Stimulated activated CD8-positive, alpha-beta memory T cell treated with anti-CD3 and anti-CD28 coated beads, Interleukin-4, amount 100 ng/mL, for 1 hour (primary cell): ENCODE measurements at regions not wholly inside any gene's neighbourhood (a gene's known extent, or its start where the extent isn't known, plus 50 kb on each side); places are given as distances from the start of the nearest gene placed in this dataset.
"Not testable (repeated sequence)": the region's sequence is repeated elsewhere in the genome, so short reads cannot be mapped to it uniquely, and the experiment has no call there.

ENCODE experiments used
- DNase-seq, 2 donors: peaks; one replicate each; pipeline ENCODE4 v3.0.0-alpha.2; 2020; ENCODE audit warnings: low read depth in 2 of 2, low spot score in 1 of 2

DNA sequence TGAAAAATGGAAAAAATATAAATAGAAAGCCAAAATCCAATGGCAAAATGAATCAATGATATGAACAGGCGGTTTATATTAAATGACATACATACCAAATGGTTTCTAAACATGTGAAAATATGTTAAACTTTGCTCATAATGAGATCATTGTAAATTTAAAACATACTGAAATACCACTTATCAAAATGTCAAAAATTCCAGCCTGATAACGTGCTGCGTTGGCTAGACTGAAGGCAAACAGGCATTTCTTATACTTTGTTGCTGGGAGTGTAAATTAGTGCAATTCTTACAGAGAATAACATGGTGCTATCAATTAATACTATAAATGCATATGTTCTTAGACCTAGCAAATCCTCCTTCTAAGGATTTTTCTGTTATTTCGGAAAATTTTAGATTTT lies 225.8 kb upstream of the FAM3C start:
- no peak for DNase-seq

DNA sequence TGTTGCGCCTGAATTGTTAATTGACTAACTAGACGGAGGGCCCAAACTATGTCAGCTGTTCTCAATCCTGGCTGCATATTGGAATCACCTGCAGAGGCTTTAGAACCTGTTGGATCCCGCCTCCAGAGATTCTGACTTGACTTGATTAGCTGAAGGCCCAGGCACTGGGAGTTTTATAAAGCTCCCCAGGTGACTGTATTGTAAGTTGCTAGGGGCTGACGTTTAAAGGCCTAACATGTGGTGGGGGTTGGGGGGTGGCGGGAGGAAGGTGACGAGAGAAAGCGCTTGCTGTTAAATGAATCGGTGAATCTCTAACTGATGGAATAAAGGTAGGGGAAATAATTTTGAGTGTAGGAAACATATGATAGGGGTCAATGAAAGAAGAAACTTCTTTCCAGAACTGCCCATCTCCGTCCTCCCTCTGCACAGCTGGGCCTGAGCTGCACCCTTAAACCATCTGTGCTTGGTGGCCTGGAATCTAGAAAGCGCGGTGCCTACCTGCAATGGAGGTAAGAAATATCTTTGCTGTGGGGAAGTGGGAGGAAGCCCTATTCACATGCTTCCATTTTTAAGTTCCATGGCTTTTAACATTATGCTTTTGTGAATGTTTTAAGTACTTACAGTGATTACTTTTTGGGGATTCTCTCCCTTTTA lies 225.0 kb upstream of the FAM3C start:
- no peak for DNase-seq

- DNase-seq, result no peak
Measured at GRCh38 chr7:121620206-121620605, 224.1 kb upstream of the FAM3C start.

GRCh38 chr7:121618182-121618581 lies 222.1 kb upstream of the FAM3C start:
- DNase-seq, result no peak

DNA sequence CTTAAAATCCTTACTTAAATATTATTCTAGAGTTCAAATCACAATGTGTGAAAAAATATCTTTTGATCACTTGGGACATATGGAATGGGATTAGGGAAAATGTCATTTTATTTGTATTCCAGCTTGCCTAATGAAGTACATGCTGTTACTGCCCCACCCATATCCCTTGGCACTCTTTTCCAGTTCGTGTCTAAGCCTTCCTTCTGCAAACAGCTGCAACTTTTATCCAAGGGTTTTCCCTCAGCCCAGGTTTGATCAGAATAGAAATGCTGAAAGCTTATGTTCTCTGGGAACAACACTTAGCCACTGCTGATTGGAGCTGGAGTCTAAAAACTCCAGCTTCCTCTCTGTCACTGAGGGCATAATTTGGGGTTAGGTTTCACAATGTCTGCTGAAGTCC lies 214.1 kb upstream of the FAM3C start:
- no peak for DNase-seq

- DNase-seq, result no peak
Measured at GRCh38 chr7:121609208-121609607, 213.1 kb upstream of the FAM3C start.

GRCh38 chr7:121608785-121609184 lies 212.7 kb upstream of the FAM3C start:
- DNase-seq, result no peak

DNA sequence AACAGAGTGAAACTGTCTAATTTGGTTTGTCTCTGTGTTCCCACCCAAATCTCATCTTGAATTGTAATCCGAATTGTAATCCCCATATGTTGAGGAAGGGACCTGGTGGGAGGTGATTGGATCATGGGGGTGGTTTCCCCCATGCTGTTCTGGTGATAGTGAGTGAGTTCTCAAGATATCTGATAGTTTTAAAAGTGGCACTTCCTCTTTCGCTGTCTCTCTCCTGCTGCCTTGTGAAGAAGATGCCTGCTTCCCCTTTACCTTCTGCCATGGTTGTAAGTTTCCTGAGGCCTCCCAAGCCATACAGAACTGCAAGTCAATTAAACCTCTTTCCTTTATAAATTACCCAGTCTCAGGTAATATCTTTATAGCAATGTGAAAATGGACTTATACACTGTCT lies 212.1 kb upstream of the FAM3C start:
- DNase-seq, result not testable (repeated sequence)

GRCh38 chr7:121605317-121605680 lies 209.2 kb upstream of the FAM3C start:
- DNase-seq, result no peak

DNA sequence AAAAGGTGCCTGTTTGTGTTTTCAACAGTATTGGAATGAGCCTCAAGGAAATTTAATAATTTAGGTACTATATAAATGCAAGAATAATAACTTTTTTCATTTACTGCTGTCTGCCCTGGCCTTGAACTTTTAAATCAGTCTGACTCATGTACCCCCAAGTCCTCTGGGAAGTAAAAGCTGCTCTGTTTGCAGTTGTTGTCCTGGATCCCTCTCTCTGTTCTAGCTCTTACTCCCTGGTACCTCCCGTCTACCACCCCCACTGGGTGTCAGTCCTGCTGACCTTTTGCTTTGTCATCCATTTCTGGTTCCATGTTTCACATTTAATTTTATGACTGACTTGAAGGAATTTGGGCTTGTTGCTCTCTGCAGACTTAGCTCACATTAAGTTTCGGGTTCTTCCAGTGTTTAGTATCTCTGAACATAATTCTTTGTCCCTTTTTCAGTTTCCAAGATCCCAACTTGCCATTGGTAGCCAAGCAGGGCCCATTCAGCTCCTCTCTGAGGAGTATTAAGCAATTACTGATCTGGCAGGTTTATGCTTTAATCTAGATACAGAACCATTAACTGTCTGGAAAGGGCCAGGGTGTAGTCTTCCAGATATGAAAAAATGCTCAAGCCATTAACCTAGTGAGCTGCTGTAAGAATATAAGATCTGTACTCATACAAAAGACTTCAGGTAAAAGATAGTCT lies 208.7 kb upstream of the FAM3C start:
- no peak for DNase-seq

DNA sequence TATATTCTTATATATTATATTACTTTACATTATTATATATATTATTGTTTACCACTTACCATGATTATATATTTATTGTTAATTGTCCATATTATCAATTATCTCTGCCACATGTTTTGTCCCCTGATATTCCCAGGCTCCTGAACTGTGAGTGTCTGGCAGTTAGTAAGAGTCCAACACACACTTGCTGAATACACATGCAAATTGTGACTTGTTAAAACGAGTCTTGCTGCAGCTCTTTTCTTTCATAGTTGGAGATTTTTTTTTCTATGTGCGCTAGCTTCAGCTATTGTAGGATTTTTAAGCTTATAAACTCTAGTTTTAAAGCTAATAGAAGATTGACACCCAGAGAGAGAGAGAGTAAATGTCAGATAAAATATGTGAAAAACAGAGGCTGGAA lies 207.8 kb upstream of the FAM3C start:
- no peak for DNase-seq

DNA sequence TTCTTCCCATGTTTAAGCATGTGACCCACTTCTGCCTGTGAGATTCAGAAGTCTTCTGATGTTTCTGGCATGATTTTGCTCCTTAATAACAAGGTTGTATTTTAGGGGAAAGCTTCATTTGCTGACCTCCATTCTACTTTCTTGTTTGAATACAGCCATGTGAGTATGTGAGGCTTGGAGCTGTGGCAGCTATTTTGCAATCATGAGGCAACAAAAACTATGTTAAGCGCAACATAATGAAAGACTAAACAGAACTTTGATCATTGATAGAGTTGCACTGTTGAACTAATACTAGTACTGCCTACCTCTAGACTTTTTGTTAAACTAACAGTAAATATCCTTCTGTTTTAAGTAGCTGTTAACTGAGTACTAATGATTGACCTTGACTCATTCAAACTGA lies 203.8 kb upstream of the FAM3C start:
- DNase-seq, result no peak

GRCh38 chr7:121595758-121596696 lies 199.9 kb upstream of the FAM3C start:
- no peak for DNase-seq

DNA sequence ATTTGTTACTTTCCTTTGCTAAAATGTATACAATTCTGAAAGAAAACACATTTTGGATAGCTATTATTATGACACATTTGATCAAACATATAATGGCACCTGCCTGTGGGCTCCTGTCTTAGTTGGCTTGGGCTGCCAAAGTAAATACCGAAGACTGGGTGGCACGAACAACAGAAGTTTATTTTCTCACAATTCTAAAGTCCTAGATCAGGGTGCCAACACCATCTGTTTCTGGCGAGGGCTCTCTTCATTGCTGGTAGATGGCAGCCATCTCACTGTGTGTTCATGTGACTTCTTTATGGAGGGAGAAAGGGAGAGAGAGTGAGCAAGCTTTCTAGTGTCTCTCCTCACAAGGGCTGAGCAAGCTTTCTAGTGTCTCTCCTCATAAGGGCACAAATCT lies 195.8 kb upstream of the FAM3C start:
- DNase-seq, result no peak

DNA sequence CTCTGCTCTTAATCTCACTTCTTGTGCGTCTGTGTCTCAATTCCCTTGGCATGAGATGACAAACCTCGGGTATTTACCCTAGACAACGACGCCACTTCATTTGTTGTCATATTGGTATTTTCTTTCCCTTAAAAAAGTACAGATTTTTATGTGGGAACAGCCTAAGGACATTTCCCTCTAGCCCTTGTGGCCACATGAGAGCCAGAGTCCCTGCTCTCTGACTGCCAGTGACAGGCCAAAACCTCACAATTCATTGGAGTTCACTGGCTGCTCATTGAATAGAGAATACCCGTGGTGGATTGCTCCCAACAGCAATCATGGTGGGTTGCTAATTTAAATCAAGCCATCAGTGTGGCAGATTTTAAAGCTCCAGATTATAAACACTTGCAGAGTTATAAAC lies 191.3 kb upstream of the FAM3C start:
- no peak for DNase-seq

GRCh38 chr7:121582258-121582657 lies 186.2 kb upstream of the FAM3C start:
- no peak for DNase-seq

GRCh38 chr7:121579639-121580038 lies 183.5 kb upstream of the FAM3C start:
- DNase-seq, result no peak

GRCh38 chr7:121578669-121579068 lies 182.6 kb upstream of the FAM3C start:
- no peak for DNase-seq

GRCh38 chr7:121576148-121576917 lies 180.2 kb upstream of the FAM3C start:
- no peak for DNase-seq

DNA sequence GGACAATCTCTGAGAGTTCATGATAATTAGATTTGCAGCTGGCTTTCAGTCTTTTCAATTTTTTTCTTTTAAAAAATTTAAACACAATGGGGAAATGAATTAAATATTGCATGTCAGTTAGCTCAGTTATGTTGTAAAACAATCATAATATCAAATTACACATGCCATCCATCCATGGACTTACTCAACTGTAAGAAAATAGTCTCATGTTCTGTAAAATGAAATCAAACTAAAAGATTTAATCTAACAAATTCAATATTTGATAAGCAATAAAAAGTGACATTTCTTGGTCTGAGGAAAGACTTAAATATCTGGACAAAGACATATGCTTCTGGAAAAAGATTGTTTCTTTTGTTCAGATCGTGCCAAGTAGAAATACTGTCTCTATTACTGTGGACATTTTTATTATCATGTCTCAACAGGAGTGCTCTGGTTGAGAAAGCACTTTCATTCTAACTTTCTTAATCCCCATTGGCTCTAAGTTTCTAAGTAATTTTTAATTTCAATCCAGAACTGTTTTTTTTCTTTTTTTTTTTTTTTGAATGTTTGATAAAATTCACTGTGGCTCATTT lies 179.2 kb upstream of the FAM3C start:
- no peak for DNase-seq

DNA sequence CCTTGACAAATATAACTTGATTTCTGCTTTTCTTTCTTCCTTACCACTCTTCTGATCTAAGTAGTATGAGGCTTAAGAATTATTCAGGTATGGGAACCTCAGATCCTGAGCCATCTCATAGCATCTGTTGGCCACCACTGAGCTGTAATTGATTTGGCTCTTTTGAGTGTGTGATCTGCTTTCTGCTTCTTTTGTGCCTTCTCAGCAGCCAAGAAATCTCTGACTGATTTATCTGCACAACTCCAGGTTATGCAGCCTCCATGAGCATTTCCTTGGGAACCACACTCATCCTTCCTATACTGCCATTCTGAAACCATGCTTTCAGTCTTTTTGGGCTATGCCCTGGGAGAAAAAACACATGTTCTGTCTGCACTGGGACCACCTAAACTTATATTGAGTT lies 178.0 kb upstream of the FAM3C start:
- no peak for DNase-seq
